Gastroesophageal sphincter (tissue), 4 donors: ENCODE measurements at regions not wholly inside any gene's neighbourhood (a gene's known extent, or its start where the extent isn't known, plus 50 kb on each side); places are given as distances from the start of the nearest gene placed in this dataset.

Source experiments
- ATAC-seq: fragments of 150-250 bp; one replicate; pipeline ENCODE4 v1.9.1; 2016; ENCODE audit warnings: mild to moderate bottlenecking, moderate library complexity
- H3K27ac ChIP-seq, 4 donors: fragments of 200-600 bp; sonication (generic) in 3 of 4; 1 replicate in 3 of 4; 2 replicates in 1 of 4; pipeline ENCODE4 v1.5.1; 2016 to 2019
- H3K27me3 ChIP-seq: fragments of 200-600 bp; sonication (generic); one replicate; pipeline ENCODE4 v1.5.1; 2019
- H3K36me3 ChIP-seq, 2 donors: fragments of 200-600 bp; sonication (generic); one replicate each; pipeline ENCODE4 v1.5.1; 2019; ENCODE audit warnings: control low read depth in 1 of 2
- H3K4me1 ChIP-seq, 3 donors: fragments of 200-600 bp; sonication (generic); 1 replicate in 2 of 3; 2 replicates in 1 of 3; pipeline ENCODE4 v1.5.1; 2016 to 2019; ENCODE audit warnings: control low read depth in 2 of 3
- H3K4me3 ChIP-seq, 2 donors: fragments of 200-600 bp; sonication (generic); one replicate each; pipeline ENCODE4 v1.5.1; 2019; ENCODE audit warnings: mild to moderate bottlenecking in 1 of 2, moderate library complexity in 1 of 2
- H3K9me3 ChIP-seq, 3 donors: fragments of 200-600 bp; sonication (generic); one replicate each; pipeline ENCODE4 v1.5.1; 2017 to 2019; ENCODE audit warnings: control low read depth in 2 of 3
- CTCF ChIP-seq, 4 experiments: fragments of 200-600 bp in 2 of 4; fragments of 450-650 bp in 2 of 4; sonication (generic) in 1 of 4; IDR thresholded peaks; one replicate each; pipeline ENCODE4 v1.5.1; 2017 to 2019; ENCODE audit warnings: antibody characterized with exemption in 4 of 4, mild to moderate bottlenecking in 2 of 4, moderate library complexity in 2 of 4
- EP300 ChIP-seq: sonication (generic); formaldehyde crosslinking; IDR thresholded peaks from one replicate; pipeline ENCODE4 v1.6.1; 2017; ENCODE audit warnings: antibody characterized with exemption, mild to moderate bottlenecking
- POLR2A ChIP-seq, 2 donors: fragments of 450-650 bp; IDR thresholded peaks; one replicate each; pipeline ENCODE4 v1.6.1; 2017; ENCODE audit warnings: antibody characterized with exemption in 2 of 2, mild to moderate bottlenecking in 2 of 2, moderate library complexity in 1 of 2
- POLR2AphosphoS5 ChIP-seq: sonication (generic); formaldehyde crosslinking; IDR thresholded peaks from one replicate; pipeline ENCODE4 v1.6.1; 2017; ENCODE audit warnings: antibody characterized with exemption
- WGBS, 2 donors: methylation state at CpG; one replicate each; pipeline ENCODE4 v1.1.5; 2018; ENCODE audit warnings: low coverage in 1 of 2; 5-methylcytosine and 5-hydroxymethylcytosine counted together

GRCh38 chr2:236366049-236366387 lies 101.8 kb upstream of the ASB18 start:
- no peak overlapping the region for H3K4me3 ChIP-seq
- no peaks in the 10 kb centered on the region for H3K9me3 ChIP-seq
- no peak overlapping the region for H3K27ac ChIP-seq
- H3K36me3 ChIP-seq = no peaks in the 10 kb centered on the region
- ATAC-seq = no peak
- peaks cover 0 to 9% (median 0%) of the 10 kb centered on the region in 3 donors for H3K4me1 ChIP-seq
- H3K27me3 ChIP-seq = peaks cover 26% of the 10 kb centered on the region
- no peak for TF ChIP-seq POLR2AphosphoS5
- TF ChIP-seq CTCF (IDR thresholded peaks at IDR 0.05) = no peak
- TF ChIP-seq EP300 = no peak
- no peak for TF ChIP-seq POLR2A (IDR thresholded peaks at IDR 0.05)
- WGBS, 2 donors = 48% methylated on average over 6 of the region's 7 CpGs; no CpG with 5 or more reads in 1 of the 2 donors

- Histone ChIP-seq H3K27me3 (peaks cover 26% of the 10 kb centered on the region), H3K4me3 (no peak overlapping the region), H3K9me3 (no peaks in the 10 kb centered on the region), H3K4me1 (peaks cover 0 to 9% (median 0%) of the 10 kb centered on the region in 3 donors), H3K36me3 (no peaks in the 10 kb centered on the region), H3K27ac (no peak overlapping the region)
- WGBS, 2 donors = 6 to 27% methylated on average over 3 of the region's 3 CpGs
- no peak for TF ChIP-seq POLR2AphosphoS5
- TF ChIP-seq POLR2A (IDR thresholded peaks at IDR 0.05) = no peak
- TF ChIP-seq EP300 = no peak
- no peak for TF ChIP-seq CTCF (IDR thresholded peaks at IDR 0.05)
- ATAC-seq = no peak
Observed at GRCh38 chr2:236366397-236366796, 102.2 kb upstream of the ASB18 start.

GRCh38 chr2:236367506-236368289 lies 103.5 kb upstream of the ASB18 start:
- peaks cover 0 to 9% (median 0%) of the 10 kb centered on the region in 3 donors for H3K4me1 ChIP-seq
- H3K4me3 ChIP-seq = no peak overlapping the region
- H3K27me3 ChIP-seq = peaks cover 28% of the 10 kb centered on the region
- H3K27ac ChIP-seq = no peak overlapping the region
- 87 to 96% methylated on average over 4 to 10 of the region's 16 CpGs for WGBS, 2 donors
- no peak for ATAC-seq
- TF ChIP-seq POLR2AphosphoS5 (no peak), EP300 (no peak), POLR2A (IDR thresholded peaks at IDR 0.05) (no peak), CTCF (IDR thresholded peaks at IDR 0.05) (no peak)
- H3K36me3 ChIP-seq = no peaks in the 10 kb centered on the region
- no peaks in the 10 kb centered on the region for H3K9me3 ChIP-seq

- ATAC-seq = no peak
- peak; percentile 82 for TF ChIP-seq POLR2AphosphoS5
- TF ChIP-seq CTCF (IDR thresholded peaks at IDR 0.05) = no peak
- H3K27me3 ChIP-seq = peaks cover 45% of the 10 kb centered on the region
- H3K4me3 ChIP-seq = no peak overlapping the region
- H3K27ac ChIP-seq = no peak overlapping the region
- no peaks in the 10 kb centered on the region for H3K9me3 ChIP-seq
- 32 to 35% methylated on average over 7 to 12 of the region's 14 CpGs for WGBS, 2 donors
- H3K4me1 ChIP-seq = peaks cover 0 to 9% (median 0%) of the 10 kb centered on the region in 3 donors
- no peaks in the 10 kb centered on the region for H3K36me3 ChIP-seq
Observed at GRCh38 chr2:236369661-236370062, 105.5 kb upstream of the ASB18 start.

GRCh38 chr2:236370847-236371409 lies 106.7 kb upstream of the ASB18 start:
- H3K4me3 ChIP-seq = no peak overlapping the region
- no peak for ATAC-seq
- H3K27ac ChIP-seq = no peak overlapping the region
- no peaks in the 10 kb centered on the region for H3K36me3 ChIP-seq
- peaks cover 0 to 9% (median 0%) of the 10 kb centered on the region in 3 donors for H3K4me1 ChIP-seq
- no peaks in the 10 kb centered on the region for H3K9me3 ChIP-seq
- H3K27me3 ChIP-seq = peaks cover 51% of the 10 kb centered on the region
- 88 to 92% methylated on average over 2 of the region's 10 CpGs for WGBS, 2 donors
- TF ChIP-seq CTCF (IDR thresholded peaks at IDR 0.05) (no peak), EP300 (no peak), POLR2AphosphoS5 (no peak), POLR2A (IDR thresholded peaks at IDR 0.05) (no peak)
